H1 (cell line): ENCODE measurements at regions not wholly inside any gene's neighbourhood (a gene's known extent, or its start where the extent isn't known, plus 50 kb on each side); places are given as distances from the start of the nearest gene placed in this dataset.

Experiments used
- CTCF ChIA-PET: fragments of 300-600 bp; sonication (Branson Sonifier 250); formaldehyde crosslinking; loops from one replicate; lab custom pipeline; 2021; ENCODE audit not compliant: partially characterized antibody; lab: Charles Lee
- POLR2A ChIA-PET: fragments of 300-600 bp; sonication (Branson Sonifier 250); formaldehyde crosslinking; loops from one replicate; lab custom pipeline; 2021; ENCODE audit warnings: inconsistent platforms; ENCODE audit not compliant: partially characterized antibody; lab: Charles Lee
- DNase-seq, 2 experiments: peaks; one replicate each; pipeline versions ENCODE4 v3.0.0 to v3.0.0-alpha.2; 2010 to 2022; ENCODE audit warnings: low spot score in 2 of 2, low read depth in 1 of 2, mixed read lengths in 1 of 2
- FAIRE-seq: peaks from 2 replicates; lab custom pipeline; 2011; peaks lifted over from hg19 to GRCh38; lab: Jason Lieb, UNC
- H2AFZ ChIP-seq: 2 replicates; pipeline ENCODE4 v1.8.1; 2012; ENCODE audit warnings: low read length, inconsistent platforms
- H2AK5ac ChIP-seq: 2 replicates; pipeline ENCODE4 v1.6.1; 2013; ENCODE audit warnings: low read depth, low read length
- H2BK120ac ChIP-seq: replicated peaks from 2 replicates; pipeline ENCODE3; 2013; ENCODE audit warnings: low read depth, low read length, inconsistent platforms
- H2BK12ac ChIP-seq: 2 replicates; pipeline ENCODE4 v1.6.1; 2013; ENCODE audit warnings: low read depth, low read length
- H2BK15ac ChIP-seq: 2 replicates; pipeline ENCODE4 v1.6.1; 2013; ENCODE audit warnings: low read length
- H2BK20ac ChIP-seq: 2 replicates; pipeline ENCODE4 v1.6.1; 2013; ENCODE audit warnings: low read length
- H2BK5ac ChIP-seq: 2 replicates; pipeline ENCODE4 v1.6.1; 2013; ENCODE audit warnings: low read depth, low read length
- H3K14ac ChIP-seq: 2 replicates; pipeline ENCODE4 v1.6.1; 2013; ENCODE audit warnings: inconsistent platforms; ENCODE audit not compliant: insufficient read length
- H3K18ac ChIP-seq: 2 replicates; pipeline ENCODE4 v1.6.1; 2013; ENCODE audit warnings: low read length; ENCODE audit errors: extremely low read depth
- H3K23ac ChIP-seq: 2 replicates; pipeline ENCODE4 v1.6.1; 2013; ENCODE audit warnings: inconsistent platforms; ENCODE audit not compliant: insufficient read length
- H3K23me2 ChIP-seq: 2 replicates; pipeline ENCODE4 v1.6.1; 2013; ENCODE audit warnings: low read depth, low read length
- H3K27ac ChIP-seq: 2 replicates; pipeline ENCODE4 v1.6.1; 2011; ENCODE audit warnings: low read depth, low read length, inconsistent platforms
- H3K27me3 ChIP-seq, 4 experiments: replicated peaks in 1 of 4; 1 replicate in 1 of 4; 2 replicates in 3 of 4; pipeline versions ENCODE4 v1.6.1 to v1.8.1; 2011 to 2013; ENCODE audit warnings: low read length in 3 of 4, mild to moderate bottlenecking in 3 of 4, inconsistent platforms in 2 of 4, mixed read lengths in 2 of 4, moderate library complexity in 1 of 4; ENCODE audit not compliant: control insufficient read depth in 3 of 4, insufficient read depth in 3 of 4; ENCODE audit errors: extremely low read depth in 1 of 4
- H3K36me3 ChIP-seq, 4 experiments: 2 replicates each; pipeline versions ENCODE4 v1.6.1 to v1.8.1; 2011 to 2013; ENCODE audit warnings: mild to moderate bottlenecking in 4 of 4, low read length in 3 of 4, moderate library complexity in 2 of 4, control low read depth in 1 of 4, inconsistent platforms in 1 of 4; ENCODE audit not compliant: insufficient read depth in 4 of 4, control insufficient read depth in 2 of 4
- H3K4ac ChIP-seq: replicated peaks from 2 replicates; pipeline ENCODE3; 2013; ENCODE audit warnings: low read length, low read depth, mixed read lengths, inconsistent platforms; ENCODE audit not compliant: insufficient read length
- H3K4me1 ChIP-seq, 4 experiments: replicated peaks in 1 of 4; 1 replicate in 1 of 4; 2 replicates in 3 of 4; pipeline versions ENCODE4 v1.6.1 to v1.8.1; 2011 to 2013; ENCODE audit warnings: low read length in 3 of 4, inconsistent platforms in 2 of 4, mixed read lengths in 1 of 4; ENCODE audit not compliant: insufficient read depth in 4 of 4, control insufficient read depth in 3 of 4
- H3K4me2 ChIP-seq, 2 experiments: 2 replicates each; pipeline versions ENCODE4 v1.6.1 to v1.8.1; 2011 to 2013; ENCODE audit warnings: low read depth in 2 of 2, low read length in 2 of 2, control low read depth in 1 of 2, inconsistent platforms in 1 of 2, mild to moderate bottlenecking in 1 of 2; ENCODE audit not compliant: insufficient read depth in 1 of 2
- H3K4me3 ChIP-seq, 4 experiments: fragments of 200-600, 300-600 bp in 1 of 4; sonication (generic), shearing (Covaris generic), sonication (Bioruptor Twin) in 1 of 4; 2 replicates each; pipeline versions ENCODE4 v1.5.1 to v1.8.1; 2011 to 2016; ENCODE audit warnings: low read length in 4 of 4, low read depth in 3 of 4, control low read depth in 2 of 4, inconsistent platforms in 2 of 4, mild to moderate bottlenecking in 2 of 4, mixed read lengths in 1 of 4, moderate library complexity in 1 of 4; ENCODE audit not compliant: insufficient read depth in 2 of 4; ENCODE audit errors: extremely low read depth in 1 of 4
- H3K56ac ChIP-seq: replicated peaks from 2 replicates; pipeline ENCODE3; 2013; ENCODE audit warnings: low read depth, mild to moderate bottlenecking, mixed read lengths, low read length, inconsistent platforms; ENCODE audit not compliant: insufficient read length
- H3K79me1 ChIP-seq: 2 replicates; pipeline ENCODE4 v1.6.1; 2013; ENCODE audit warnings: low read depth, low read length, control low read depth
- H3K79me2 ChIP-seq, 2 experiments: 2 replicates each; pipeline versions ENCODE4 v1.6.1 to v1.8.1; 2012 to 2013; ENCODE audit warnings: low read length in 2 of 2, mild to moderate bottlenecking in 2 of 2, inconsistent platforms in 1 of 2; ENCODE audit not compliant: insufficient read depth in 2 of 2, control insufficient read depth in 1 of 2
- H3K9ac ChIP-seq, 4 experiments: replicated peaks in 1 of 4; 1 replicate in 1 of 4; 2 replicates in 3 of 4; pipeline versions ENCODE4 v1.6.1 to v1.8.1; 2011 to 2013; ENCODE audit warnings: low read depth in 3 of 4, low read length in 3 of 4, control low read depth in 2 of 4, mild to moderate bottlenecking in 2 of 4, moderate library complexity in 2 of 4, inconsistent platforms in 1 of 4; ENCODE audit errors: extremely low read depth in 1 of 4
- H3K9me3 ChIP-seq, 2 experiments: 2 replicates each; pipeline versions ENCODE4 v1.6.1 to v1.8.1; 2012 to 2013; ENCODE audit warnings: mild to moderate bottlenecking in 2 of 2, moderate library complexity in 2 of 2, control low read depth in 1 of 2, inconsistent platforms in 1 of 2, low read depth in 1 of 2, low read length in 1 of 2, mixed read lengths in 1 of 2; ENCODE audit not compliant: insufficient read depth in 2 of 2
- H4K20me1 ChIP-seq, 2 experiments: replicated peaks in 1 of 2; 2 replicates each; pipeline versions ENCODE3 to v1.8.1; 2011 to 2013; ENCODE audit warnings: inconsistent platforms in 2 of 2, low read length in 2 of 2, mild to moderate bottlenecking in 1 of 2; ENCODE audit not compliant: insufficient read depth in 2 of 2, control insufficient read depth in 1 of 2
- H4K5ac ChIP-seq: 2 replicates; pipeline ENCODE4 v1.6.1; 2013; ENCODE audit warnings: low read length, low read depth, mixed read lengths, inconsistent platforms; ENCODE audit not compliant: insufficient read length
- H4K8ac ChIP-seq: 2 replicates; pipeline ENCODE4 v1.8.0; 2013; ENCODE audit warnings: mild to moderate bottlenecking, moderate library complexity, low read length, inconsistent platforms; ENCODE audit not compliant: insufficient read depth; ENCODE audit errors: extremely low read depth
- H4K91ac ChIP-seq: replicated peaks from 2 replicates; pipeline ENCODE3; 2013; ENCODE audit warnings: low read length, mixed read lengths, inconsistent platforms; ENCODE audit not compliant: insufficient read length
- CBX5 ChIP-seq: fragments of 300-800, 300-1000 bp; sonication (generic); IDR thresholded peaks from 2 replicates; pipeline ENCODE4 v1.7.1; 2016; ENCODE audit warnings: antibody characterized with exemption, low read length, low read depth
- CBX8 ChIP-seq: fragments of 300-800, 300-1000 bp; sonication (generic); IDR thresholded peaks from 2 replicates; pipeline ENCODE4 v1.7.1; 2016; ENCODE audit warnings: low read depth, low read length, borderline replicate concordance
- CHD1 ChIP-seq: IDR thresholded peaks from 2 replicates; pipeline ENCODE4 v1.6.1; 2012; ENCODE audit warnings: low read depth, low read length, improper control_type of control experiment
- EGR1 ChIP-seq: IDR thresholded peaks from 2 replicates; pipeline ENCODE4 v1.6.1; 2011; ENCODE audit warnings: low read depth, low read length, borderline replicate concordance
- HDAC6 ChIP-seq: IDR thresholded peaks from one replicate; pipeline ENCODE4 v1.7.1; 2012; ENCODE audit warnings: low read depth, mild to moderate bottlenecking, inconsistent platforms, low read length, moderate library complexity
- TBP ChIP-seq: IDR thresholded peaks from 2 replicates; pipeline ENCODE4 v1.6.1; 2011; ENCODE audit warnings: low read depth, low read length, improper control_type of control experiment
- TCF12 ChIP-seq: IDR thresholded peaks from 2 replicates; pipeline ENCODE4 v1.6.1; 2011; ENCODE audit warnings: low read depth, mild to moderate bottlenecking, low read length
- YY1 ChIP-seq: IDR thresholded peaks from 2 replicates; pipeline ENCODE4 v1.6.1; 2011; ENCODE audit warnings: low read depth, mild to moderate bottlenecking, low read length
- WGBS, 2 experiments: shearing (Covaris generic) in 1 of 2; methylation state at CpG; one replicate each; pipeline versions ENCODE4 v1.1.6 to v1.1.7; 2013 to 2015; ENCODE audit warnings: low lambda C conversion rate in 2 of 2, mixed read lengths in 2 of 2, inconsistent platforms in 1 of 2, low coverage in 1 of 2, missing lambda C conversion rate in 1 of 2; ENCODE audit not compliant: insufficient replicate concordance in 2 of 2, insufficient coverage in 1 of 2, insufficient read length in 1 of 2; ENCODE audit errors: extremely low coverage in 1 of 2, missing lambda C conversion rate in 1 of 2; 5-methylcytosine and 5-hydroxymethylcytosine counted together

GRCh38 chr12:5189173-5189572 is 145.5 kb downstream of the KCNA5 start:
- no peaks in the 10 kb centered on the region for H3K27me3 ChIP-seq
- no peak overlapping the region for H3K56ac ChIP-seq
- H4K91ac ChIP-seq = no peak overlapping the region
- no peaks in the 10 kb centered on the region for H3K79me1 ChIP-seq
- H2AFZ ChIP-seq = no peak overlapping the region
- H2BK12ac ChIP-seq = no peak overlapping the region
- no peaks in the 10 kb centered on the region for H3K79me2 ChIP-seq
- no peaks in the 10 kb centered on the region for H3K4me1 ChIP-seq
- ChIA-PET CTCF (interaction anchor here (1.1 to 1.8 kb wide), 3 partner anchors 8 to 15 kb away, joined by 4 to 5 read pairs (median 4); no protein-coding TSS in a partner anchor), POLR2A (no interaction called here)
- H2BK20ac ChIP-seq = no peak overlapping the region
- TF ChIP-seq YY1 (no peak), TCF12 (no peak), CBX8 (no peak), EGR1 (no peak), CBX5 (no peak), HDAC6 (no peak), CHD1 (no peak), TBP (no peak)
- H3K27ac ChIP-seq = no peak overlapping the region
- H2BK15ac ChIP-seq = no peak overlapping the region
- no peak overlapping the region for H2BK5ac ChIP-seq
- H3K36me3 ChIP-seq = no peaks in the 10 kb centered on the region; a peak in 1 of 8 replicates
- H3K4ac ChIP-seq = no peak overlapping the region
- no peaks in the 10 kb centered on the region for H3K23me2 ChIP-seq
- no peak for DNase-seq
- no peak overlapping the region for H3K9ac ChIP-seq
- H2BK120ac ChIP-seq = no peak overlapping the region
- H3K14ac ChIP-seq = no peak overlapping the region
- WGBS, 2 experiments = 62% methylated on average over 4 of the region's 4 CpGs; no CpG with 5 or more reads in 1 of the 2 experiments
- no peak overlapping the region for H4K8ac ChIP-seq
- H3K4me3 ChIP-seq = no peak overlapping the region
- no peak overlapping the region for H4K5ac ChIP-seq
- H2AK5ac ChIP-seq = no peak overlapping the region
- H3K9me3 ChIP-seq = no peaks in the 10 kb centered on the region
- no peak for FAIRE-seq
- no peak overlapping the region for H3K23ac ChIP-seq
- no peak overlapping the region for H3K18ac ChIP-seq
- H4K20me1 ChIP-seq = no peaks in the 10 kb centered on the region
- H3K4me2 ChIP-seq = no peak overlapping the region
